ENCODE measurements at regions not wholly inside any gene's neighbourhood (a gene's known extent, or its start where the extent isn't known, plus 50 kb on each side); places are given as distances from the start of the nearest gene placed in this dataset.

GRCh38 chr9:106691627-106692026 lies 171.3 kb upstream of the ZNF462 start (continued):
- TF ChIP-seq GABPA (IDR thresholded peaks at IDR 0.05; ENCODE audit: borderline replicate concordance, insufficient read depth, low read length) = no peak
- no peak for TF ChIP-seq CBX5 (IDR thresholded peaks at IDR 0.05; ENCODE audit: low read depth, low read length)
- TF ChIP-seq POLR2A (IDR thresholded peaks at IDR 0.05; ENCODE audit: control extremely low read depth in 1 of 2, low read depth in 2 of 2, low read length in 2 of 2) = no peak
- no peak for TF ChIP-seq CBX8 (IDR thresholded peaks at IDR 0.05; ENCODE audit: borderline replicate concordance, low read depth, low read length)
- no peak for TF ChIP-seq PHF8 (conservative IDR thresholded peaks at IDR 0.05; ENCODE audit: low read depth, low read length)

Measured in H1 (cell line).